A172 (cell line): ENCODE measurements at regions not wholly inside any gene's neighbourhood (a gene's known extent, or its start where the extent isn't known, plus 50 kb on each side); places are given as distances from the start of the nearest gene placed in this dataset.
"Not testable (repeated sequence)": the region's sequence is repeated elsewhere in the genome, so short reads cannot be mapped to it uniquely, and the experiment has no call there.

Experiments
- DNase-seq: peaks from one replicate; pipeline ENCODE4 v3.0.0-alpha.2; 2015; ENCODE audit warnings: low spot score

GRCh38 chr11:91158891-91159537 is 936.2 kb upstream of the CHORDC1 start:
- peak; percentile 4 for DNase-seq

GRCh38 chr11:91158297-91158696 is 935.4 kb upstream of the CHORDC1 start:
- no peak for DNase-seq

- no peak for DNase-seq
Measured at GRCh38 chr11:91156041-91156440, 933.2 kb upstream of the CHORDC1 start.

GRCh38 chr11:91147885-91148284 is 925.0 kb upstream of the CHORDC1 start:
- DNase-seq, result no peak

DNA sequence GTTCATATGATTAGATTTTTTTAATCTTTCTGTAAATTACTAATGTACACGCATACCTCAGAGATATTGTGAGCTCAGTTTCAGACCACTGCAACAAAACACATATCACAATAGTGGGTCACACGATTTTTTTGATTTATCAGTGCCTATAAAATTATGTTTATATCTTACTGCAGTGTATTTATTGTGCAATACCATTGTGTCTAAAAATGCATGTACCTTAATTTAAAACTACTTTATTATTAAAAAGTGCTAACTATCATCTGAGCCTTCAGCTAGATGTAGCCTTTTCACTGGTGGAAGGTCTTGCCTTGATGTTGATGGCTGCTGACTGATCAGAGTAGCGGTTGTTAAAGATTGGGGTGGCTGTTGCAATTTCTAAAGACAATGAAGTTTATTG is 918.8 kb upstream of the CHORDC1 start:
- DNase-seq, result no peak

DNA sequence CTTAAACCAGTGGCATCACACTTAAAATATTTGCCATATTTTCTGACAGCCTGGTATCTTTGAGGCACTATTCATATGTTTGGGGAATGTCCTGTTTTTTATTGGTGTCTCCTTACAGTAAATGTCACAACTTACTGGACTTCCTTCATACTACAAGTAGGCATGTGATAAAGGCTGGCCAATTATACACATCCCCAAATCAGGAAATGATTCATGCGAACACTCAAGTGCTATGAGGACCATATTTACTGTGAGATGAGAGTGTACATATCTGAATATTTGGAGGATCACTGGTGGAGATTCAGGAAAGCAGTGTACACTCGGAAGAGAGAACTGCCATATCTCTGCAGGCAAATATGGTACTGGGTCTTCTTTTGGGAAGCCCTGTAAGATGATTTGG is 913.8 kb upstream of the CHORDC1 start:
- DNase-seq, result peak; percentile 1

DNA sequence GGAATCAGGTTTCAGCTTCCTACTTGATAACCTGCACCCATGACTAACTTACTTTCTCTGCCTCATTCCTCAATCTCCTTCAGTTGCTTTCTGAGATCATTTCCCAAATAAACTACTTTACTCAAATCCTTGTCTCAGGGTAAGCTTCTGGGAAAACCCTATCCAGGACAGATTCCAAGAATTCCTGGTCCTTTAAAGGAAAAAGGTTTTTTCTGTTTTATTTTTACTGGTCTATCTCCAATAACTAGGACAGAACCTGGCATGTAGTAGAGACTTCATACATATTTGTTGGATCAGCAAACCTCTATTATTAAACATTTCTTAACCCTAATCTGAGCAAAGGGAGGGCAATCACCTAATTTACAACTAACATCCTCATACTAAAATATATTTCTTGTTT is 910.5 kb upstream of the CHORDC1 start:
- DNase-seq, result no peak

GRCh38 chr11:91129596-91129995 is 906.7 kb upstream of the CHORDC1 start:
- DNase-seq, result no peak

- DNase-seq, result no peak
Measured at GRCh38 chr11:91124363-91124762, 901.5 kb upstream of the CHORDC1 start.

- DNase-seq, result no peak
Measured at GRCh38 chr11:91115116-91115515, 892.3 kb upstream of the CHORDC1 start.

DNA sequence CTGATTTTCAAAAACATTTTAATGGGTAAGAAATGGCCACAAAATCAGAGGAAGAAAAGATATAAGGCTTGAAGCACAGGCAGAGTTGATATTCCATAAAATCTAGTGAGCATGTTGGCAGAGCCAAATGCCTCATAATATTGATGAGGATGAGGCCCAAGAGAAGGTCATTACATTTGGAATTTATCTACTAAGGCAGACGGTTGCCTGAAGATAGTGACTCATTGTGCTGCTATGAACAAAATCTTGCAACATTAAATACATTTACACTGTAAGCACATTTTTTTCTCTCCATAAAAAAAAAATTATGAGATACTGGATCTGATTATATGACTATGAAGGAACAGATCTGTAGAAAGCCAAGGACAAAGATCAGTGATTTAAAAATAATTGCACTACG is 881.4 kb upstream of the CHORDC1 start:
- peak; percentile 25 for DNase-seq

GRCh38 chr11:91100427-91100826 is 877.6 kb upstream of the CHORDC1 start:
- DNase-seq, result no peak

GRCh38 chr11:91097083-91097482 is 874.2 kb upstream of the CHORDC1 start:
- DNase-seq, result no peak

DNA sequence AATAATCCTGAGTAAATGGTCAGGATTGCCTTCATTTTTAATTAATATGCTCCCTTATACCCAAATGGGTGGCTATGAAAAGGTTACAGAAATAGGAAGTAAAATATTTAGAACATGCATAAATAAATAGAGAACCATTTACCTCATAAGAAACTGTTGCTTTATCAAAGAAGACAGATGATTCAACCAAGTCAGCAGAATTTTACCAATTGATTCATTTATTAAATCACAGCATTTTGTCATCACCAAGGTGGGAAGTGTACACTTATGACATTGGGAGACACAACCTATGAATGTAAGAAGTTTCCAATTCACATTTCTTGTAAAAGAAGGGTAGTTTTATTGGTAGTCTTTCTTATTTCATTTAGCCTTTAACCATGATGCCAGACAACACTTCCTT is 870.3 kb upstream of the CHORDC1 start:
- DNase-seq, result no peak

DNA sequence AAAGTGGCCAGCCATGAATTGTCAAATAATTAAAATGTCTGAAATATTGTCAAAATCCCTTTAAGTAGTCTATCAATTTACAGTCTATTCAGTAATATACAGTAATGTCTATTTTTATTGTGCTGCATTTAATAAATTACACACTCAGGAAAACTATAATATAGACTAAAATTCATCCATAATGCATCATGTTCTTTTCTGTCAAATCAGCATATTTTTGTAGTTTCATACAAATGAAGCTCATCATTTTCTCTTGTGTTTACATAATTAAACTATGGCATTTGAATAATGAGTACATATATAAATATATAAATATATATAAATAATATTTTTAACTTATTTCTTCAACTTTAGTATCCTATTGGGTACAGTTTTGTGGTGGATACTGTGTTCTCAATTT is 868.7 kb upstream of the CHORDC1 start:
- no peak for DNase-seq

GRCh38 chr11:91086028-91086427 is 863.2 kb upstream of the CHORDC1 start:
- no peak for DNase-seq

DNA sequence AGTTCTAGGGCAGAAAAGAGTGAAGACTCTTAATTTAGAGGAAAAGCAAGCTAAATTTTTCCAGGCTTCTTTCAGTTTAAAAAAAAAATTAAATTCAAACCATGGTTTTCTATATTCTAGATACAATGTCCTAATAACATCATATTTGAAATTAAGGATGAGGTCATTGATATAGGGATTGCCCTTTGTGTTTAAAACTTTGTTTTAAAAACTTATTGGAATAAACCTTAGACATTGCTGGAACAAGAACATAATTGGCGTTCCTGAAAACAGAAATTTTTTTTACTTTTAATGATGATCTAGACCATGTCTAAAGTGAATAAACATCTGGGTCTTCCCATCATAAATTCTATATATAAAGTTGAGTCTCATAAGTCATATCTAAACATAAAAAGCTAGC is 859.4 kb upstream of the CHORDC1 start:
- no peak for DNase-seq

- DNase-seq, result peak; percentile 13
Measured at GRCh38 chr11:91081440-91082043, 858.7 kb upstream of the CHORDC1 start.

- DNase-seq, result no peak
Measured at GRCh38 chr11:91078221-91078620, 855.4 kb upstream of the CHORDC1 start.

- DNase-seq, result no peak
Measured at GRCh38 chr11:91075032-91075695, 852.3 kb upstream of the CHORDC1 start.

GRCh38 chr11:91067666-91068065 is 844.8 kb upstream of the CHORDC1 start:
- no peak for DNase-seq

- no peak for DNase-seq
Measured at GRCh38 chr11:91066456-91067047, 843.7 kb upstream of the CHORDC1 start.

DNA sequence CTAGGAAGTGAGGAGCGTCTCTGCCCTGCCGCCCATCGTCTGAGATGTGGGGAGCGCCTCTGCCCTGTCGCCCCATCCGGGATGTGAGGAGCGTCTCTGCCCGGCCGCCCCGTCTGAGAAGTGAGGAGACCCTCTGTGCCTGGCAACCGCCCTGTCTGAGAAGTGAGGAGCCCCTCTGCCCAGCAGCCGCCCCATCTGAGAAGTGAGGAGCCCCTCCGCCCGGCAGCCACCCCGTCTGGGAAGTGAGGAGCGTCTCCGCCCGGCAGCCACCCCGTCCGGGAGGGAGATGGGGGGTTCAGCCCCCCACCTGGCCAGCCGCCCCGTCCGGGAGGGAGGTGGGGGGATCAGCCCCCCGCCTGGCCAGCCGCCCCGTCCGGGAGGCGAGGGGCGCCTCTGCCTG is 840.5 kb upstream of the CHORDC1 start:
- not testable (repeated sequence) for DNase-seq
